Middle frontal gyrus (tissue), 1 donor: ENCODE measurements at regions not wholly inside any gene's neighbourhood (a gene's known extent, or its start where the extent isn't known, plus 50 kb on each side); places are given as distances from the start of the nearest gene placed in this dataset.

Experiments
- DNase-seq: peaks from one replicate; pipeline ENCODE4 v3.0.0-alpha.2; 2015; ENCODE audit warnings: low spot score; ENCODE audit errors: extremely low spot score

- no peak for DNase-seq
These were observed 199.7 kb downstream of the KATNAL1 start for GRCh38 chr13:30107521-30108136.

- no peak for DNase-seq
These were observed 200.2 kb downstream of the KATNAL1 start for GRCh38 chr13:30107121-30107520.

- no peak for DNase-seq
These were observed 202.0 kb downstream of the KATNAL1 start for GRCh38 chr13:30105381-30105780.

GRCh38 chr13:30103161-30103840 lies 204.1 kb downstream of the KATNAL1 start:
- DNase-seq: no peak

GRCh38 chr13:30100226-30100625 lies 207.1 kb downstream of the KATNAL1 start:
- no peak for DNase-seq

- DNase-seq: no peak
These were observed 209.7 kb downstream of the KATNAL1 start for GRCh38 chr13:30097701-30098100.

GRCh38 chr13:30097089-30097488 lies 210.3 kb downstream of the KATNAL1 start:
- no peak for DNase-seq

- DNase-seq: no peak
These were observed 213.3 kb downstream of the KATNAL1 start for GRCh38 chr13:30094015-30094414.

GRCh38 chr13:30093236-30093635 lies 214.1 kb downstream of the KATNAL1 start:
- no peak for DNase-seq

- no peak for DNase-seq
These were observed 215.7 kb downstream of the KATNAL1 start for GRCh38 chr13:30091691-30092090.

GRCh38 chr13:30091035-30091434 lies 216.3 kb downstream of the KATNAL1 start:
- DNase-seq: no peak

- DNase-seq: no peak
These were observed 219.0 kb downstream of the KATNAL1 start for GRCh38 chr13:30088312-30088855.

GRCh38 chr13:30085087-30085486 lies 222.3 kb downstream of the KATNAL1 start:
- no peak for DNase-seq

- no peak for DNase-seq
These were observed 225.0 kb downstream of the KATNAL1 start for GRCh38 chr13:30082391-30082790.

GRCh38 chr13:30081331-30081730 lies 226.0 kb downstream of the KATNAL1 start:
- DNase-seq: no peak

GRCh38 chr13:30079501-30079900 lies 227.8 kb downstream of the KATNAL1 start:
- no peak for DNase-seq

GRCh38 chr13:30078059-30078458 lies 227.6 kb upstream of the UBL3 start:
- no peak for DNase-seq

- DNase-seq: no peak
These were observed 226.9 kb upstream of the UBL3 start for GRCh38 chr13:30077240-30077735.

GRCh38 chr13:30074955-30075614 lies 224.7 kb upstream of the UBL3 start:
- no peak for DNase-seq

GRCh38 chr13:30074431-30074830 lies 224.0 kb upstream of the UBL3 start:
- DNase-seq: no peak

- DNase-seq: no peak
These were observed 222.4 kb upstream of the UBL3 start for GRCh38 chr13:30072818-30073186.
